ENCODE measurements at regions not wholly inside any gene's neighbourhood (a gene's known extent, or its start where the extent isn't known, plus 50 kb on each side); places are given as distances from the start of the nearest gene placed in this dataset.
"Not testable (repeated sequence)": the region's sequence is repeated elsewhere in the genome, so short reads cannot be mapped to it uniquely, and the experiment has no call there.

GRCh38 chr12:115297445-115297844 lies 613.5 kb upstream of the TBX3 start:
- H3K27me3 Mint-ChIP-seq (ENCODE audit: insufficient read depth): no peaks in the 10 kb centered on the region
- no peak overlapping the region for H3K4me3 Mint-ChIP-seq
- H3K4me1 Mint-ChIP-seq (ENCODE audit: low read depth): no peaks in the 10 kb centered on the region
- DNase-seq (ENCODE audit: low spot score): no peak
- H3K9me3 Mint-ChIP-seq: no peaks in the 10 kb centered on the region
- intact Hi-C loops (cut with micrococcal nuclease): no loop called here
- no peak overlapping the region for H3K27ac Mint-ChIP-seq
- no peaks in the 10 kb centered on the region for H3K36me3 Mint-ChIP-seq (ENCODE audit: low read depth)

DNA sequence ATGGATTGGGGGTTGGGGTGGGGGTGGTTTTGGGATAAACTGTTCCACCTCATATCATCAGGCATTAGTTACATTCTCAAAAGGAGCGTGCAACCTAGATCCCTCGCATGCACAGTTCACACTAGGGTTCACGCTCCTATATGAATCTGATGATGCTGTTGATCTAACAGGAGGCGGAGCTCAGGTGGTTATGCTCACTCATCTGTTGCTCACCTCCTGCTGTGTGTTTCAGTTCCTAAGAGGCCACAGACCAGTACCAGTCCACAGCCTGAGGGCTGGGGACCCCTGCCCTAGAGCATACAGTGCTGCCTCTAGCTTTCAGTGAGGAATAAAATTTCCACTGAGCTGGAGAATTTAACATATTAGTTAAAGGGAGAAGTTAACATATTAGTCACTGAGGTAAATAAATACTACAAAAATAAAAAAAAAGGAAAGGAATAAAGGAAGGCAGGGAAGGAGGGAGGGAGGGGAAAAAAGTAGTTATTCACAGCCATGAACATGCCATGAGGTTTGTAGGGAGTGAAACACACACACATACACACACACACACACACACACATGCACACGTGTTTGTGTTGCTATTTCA lies 612.7 kb upstream of the TBX3 start:
- Mint-ChIP-seq H3K9me3 (no peaks in the 10 kb centered on the region), H3K27me3 (ENCODE audit: insufficient read depth) (no peaks in the 10 kb centered on the region), H3K4me1 (ENCODE audit: low read depth) (no peaks in the 10 kb centered on the region), H3K36me3 (ENCODE audit: low read depth) (no peaks in the 10 kb centered on the region), H3K4me3 (no peak overlapping the region), H3K27ac (no peak overlapping the region)
- DNase-seq (ENCODE audit: low spot score): no peak
- intact Hi-C loops (cut with micrococcal nuclease): no loop called here

DNA sequence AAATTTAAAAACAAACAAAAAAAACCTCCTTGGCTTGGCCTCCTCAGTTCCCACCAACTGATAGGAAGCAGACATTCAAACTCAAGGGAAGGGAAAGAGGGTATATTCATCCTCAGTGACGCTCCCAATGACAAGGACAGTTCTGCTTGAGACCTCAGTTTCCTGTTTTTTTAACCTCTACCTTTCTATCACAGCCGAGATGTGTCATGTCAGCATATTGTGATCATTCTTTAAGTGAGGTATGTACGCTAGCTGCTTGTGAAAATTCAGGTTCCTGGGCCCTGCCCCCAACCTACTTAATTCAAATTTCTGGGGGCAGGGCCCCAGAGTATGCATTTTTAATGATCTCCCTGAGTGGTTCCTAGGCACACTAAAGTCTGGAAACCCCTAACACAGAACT lies 611.9 kb upstream of the TBX3 start:
- intact Hi-C loops (cut with micrococcal nuclease): no loop called here

DNA sequence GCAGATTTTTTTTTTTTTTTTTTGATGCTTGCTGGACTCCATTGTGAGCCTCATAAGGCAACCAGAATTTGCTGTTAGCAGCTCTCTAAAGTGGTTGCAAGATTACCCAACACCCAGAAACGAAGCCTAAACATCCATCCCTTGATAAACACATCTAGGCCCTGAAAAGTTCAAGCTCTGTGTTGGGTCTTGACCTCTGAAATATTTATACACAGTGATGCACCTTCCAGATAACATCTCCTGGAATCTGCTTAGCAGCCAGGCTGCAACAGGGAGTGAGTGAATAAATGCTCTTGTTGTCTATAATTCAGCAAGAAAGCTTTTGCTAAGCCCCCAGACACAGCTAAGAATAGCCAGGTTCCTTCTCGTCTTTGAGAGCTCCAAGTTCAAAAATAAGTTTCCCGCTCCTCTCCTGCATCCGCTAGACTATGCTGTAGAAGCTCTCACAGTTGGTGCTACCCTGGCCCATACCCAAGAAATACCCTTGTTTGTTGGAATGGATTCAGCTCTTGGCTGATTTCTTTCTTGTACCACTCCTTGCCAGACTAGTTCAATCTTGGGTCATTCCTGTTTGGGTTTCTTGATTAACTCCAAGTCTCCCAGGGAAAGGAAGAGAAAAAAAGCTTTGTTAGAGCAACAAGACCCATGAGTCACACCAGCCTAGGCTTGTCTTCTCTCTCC lies 610.6 kb upstream of the TBX3 start:
- no peaks in the 10 kb centered on the region for H3K27me3 Mint-ChIP-seq (ENCODE audit: insufficient read depth)
- intact Hi-C loops (cut with micrococcal nuclease): no loop called here
- H3K36me3 Mint-ChIP-seq (ENCODE audit: low read depth): no peaks in the 10 kb centered on the region
- H3K9me3 Mint-ChIP-seq: no peaks in the 10 kb centered on the region
- no peak overlapping the region for H3K4me3 Mint-ChIP-seq
- H3K27ac Mint-ChIP-seq: no peak overlapping the region
- no peaks in the 10 kb centered on the region for H3K4me1 Mint-ChIP-seq (ENCODE audit: low read depth)
- no peak for DNase-seq (ENCODE audit: low spot score)

More for the DNA sequence above, 611.9 kb upstream of the TBX3 start:
- Mint-ChIP-seq H3K4me3 (no peak overlapping the region), H3K36me3 (ENCODE audit: low read depth) (no peaks in the 10 kb centered on the region), H3K27ac (no peak overlapping the region), H3K9me3 (no peaks in the 10 kb centered on the region), H3K27me3 (ENCODE audit: insufficient read depth) (no peaks in the 10 kb centered on the region), H3K4me1 (ENCODE audit: low read depth) (no peaks in the 10 kb centered on the region)
- DNase-seq (ENCODE audit: low spot score): no peak

- intact Hi-C loops (cut with micrococcal nuclease); H3K9me3 Mint-ChIP-seq; DNase-seq (ENCODE audit: low spot score); H3K36me3 Mint-ChIP-seq (ENCODE audit: low read depth); H3K4me3 Mint-ChIP-seq; H3K4me1 Mint-ChIP-seq (ENCODE audit: low read depth); H3K27ac Mint-ChIP-seq; H3K27me3 Mint-ChIP-seq (ENCODE audit: insufficient read depth): not testable (repeated sequence)
Measured at GRCh38 chr12:115285429-115285828, 601.5 kb upstream of the TBX3 start.

DNA sequence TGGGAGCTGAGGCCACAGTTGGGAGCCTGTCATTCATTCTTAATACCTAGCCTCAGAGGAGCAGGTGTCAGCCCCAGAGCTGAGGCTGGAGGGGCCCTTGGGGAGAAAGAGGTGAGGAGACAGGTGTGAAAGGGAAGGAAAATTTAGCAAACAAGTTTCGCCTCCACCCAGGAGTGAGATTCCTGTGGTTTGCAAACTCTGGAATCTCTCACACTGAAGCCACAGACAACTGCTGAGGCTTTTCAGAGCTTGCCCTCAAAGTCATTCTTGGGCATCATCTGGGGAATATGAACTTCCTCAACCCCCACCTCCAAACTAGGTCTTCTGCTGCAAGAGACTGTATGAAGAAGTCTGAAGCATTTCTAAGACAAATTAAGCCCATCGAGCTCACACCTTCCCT lies 589.5 kb upstream of the TBX3 start:
- H3K9me3 Mint-ChIP-seq: no peaks in the 10 kb centered on the region
- intact Hi-C loops (cut with micrococcal nuclease): no loop called here
- DNase-seq (ENCODE audit: low spot score): no peak
- H3K27me3 Mint-ChIP-seq (ENCODE audit: insufficient read depth): no peaks in the 10 kb centered on the region
- H3K4me1 Mint-ChIP-seq (ENCODE audit: low read depth): no peaks in the 10 kb centered on the region
- H3K27ac Mint-ChIP-seq: no peak overlapping the region
- H3K36me3 Mint-ChIP-seq (ENCODE audit: low read depth): no peaks in the 10 kb centered on the region
- no peak overlapping the region for H3K4me3 Mint-ChIP-seq

DNA sequence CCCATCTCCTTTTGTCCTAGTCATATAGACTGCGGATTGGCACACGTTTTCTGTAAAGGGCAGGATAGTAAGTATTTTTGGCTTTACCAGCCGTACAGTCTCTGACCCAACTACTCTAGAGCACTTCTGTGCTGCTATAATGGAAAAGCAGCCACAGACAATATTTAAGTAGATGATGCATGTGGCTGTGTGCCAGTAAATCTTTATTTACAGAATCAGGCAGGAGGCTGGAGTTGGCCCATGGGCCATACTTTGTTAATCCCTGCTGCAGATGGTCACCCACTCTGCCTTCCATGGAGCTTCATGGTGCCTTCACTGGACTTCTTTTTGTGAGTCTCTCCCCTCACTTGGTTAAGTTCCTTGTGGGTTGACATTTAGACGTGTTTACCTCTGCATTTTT lies 584.5 kb upstream of the TBX3 start:
- no peak for DNase-seq (ENCODE audit: low spot score)
- Mint-ChIP-seq H3K9me3 (no peaks in the 10 kb centered on the region), H3K4me1 (ENCODE audit: low read depth) (no peaks in the 10 kb centered on the region), H3K36me3 (ENCODE audit: low read depth) (no peaks in the 10 kb centered on the region), H3K27me3 (ENCODE audit: insufficient read depth) (no peaks in the 10 kb centered on the region), H3K27ac (no peak overlapping the region), H3K4me3 (no peak overlapping the region)
- intact Hi-C loops (cut with micrococcal nuclease): no loop called here

DNA sequence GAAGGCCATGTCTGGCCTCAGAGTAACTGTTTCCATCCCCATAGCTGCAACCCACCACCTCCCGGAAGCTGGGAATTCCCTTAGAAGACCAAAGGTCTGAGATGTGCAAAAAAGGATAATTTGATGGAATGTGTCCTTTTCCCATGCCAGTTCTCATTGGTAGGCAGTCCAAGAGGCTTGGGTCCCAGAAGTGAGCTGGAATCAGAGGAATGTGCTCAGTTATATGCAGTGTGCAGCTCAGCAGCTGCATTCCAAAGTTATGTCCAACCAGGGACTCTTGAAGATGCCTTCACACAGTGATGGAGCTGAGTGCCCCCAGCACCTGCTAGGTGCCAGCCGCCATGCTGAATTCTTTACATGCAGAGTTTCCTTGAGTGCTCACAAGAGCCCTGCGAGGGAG lies 583.9 kb upstream of the TBX3 start:
- no peaks in the 10 kb centered on the region for H3K4me1 Mint-ChIP-seq (ENCODE audit: low read depth)
- H3K27me3 Mint-ChIP-seq (ENCODE audit: insufficient read depth): no peaks in the 10 kb centered on the region

DNA sequence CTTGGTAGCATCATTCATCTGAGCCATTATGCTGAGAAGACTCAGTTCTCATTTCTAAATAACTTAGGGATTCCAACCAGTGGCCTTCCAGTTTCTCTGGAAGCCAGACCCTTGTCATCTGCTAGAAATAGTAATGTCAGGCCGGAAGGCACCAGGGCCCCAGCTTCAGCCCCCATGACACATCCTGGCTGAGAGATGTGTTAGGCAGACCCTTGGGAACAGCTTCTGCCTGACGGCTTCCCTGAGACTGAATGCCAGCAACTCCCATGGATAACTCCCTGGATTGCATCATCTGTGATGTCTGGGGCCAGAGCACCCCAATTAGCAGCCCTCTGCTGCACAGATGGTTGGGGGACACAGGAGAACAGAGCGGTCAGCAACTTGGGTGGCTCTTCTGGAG lies 583.5 kb upstream of the TBX3 start:
- H3K27me3 Mint-ChIP-seq (ENCODE audit: insufficient read depth): no peaks in the 10 kb centered on the region

More for the DNA sequence above, 583.9 kb upstream of the TBX3 start:
- Mint-ChIP-seq H3K36me3 (ENCODE audit: low read depth) (no peaks in the 10 kb centered on the region), H3K27ac (no peak overlapping the region), H3K9me3 (no peaks in the 10 kb centered on the region), H3K4me3 (no peak overlapping the region)
- no peak for DNase-seq (ENCODE audit: low spot score)
- intact Hi-C loops (cut with micrococcal nuclease): no loop called here

GRCh38 chr12:115264605-115265004 lies 580.6 kb upstream of the TBX3 start:
- no peaks in the 10 kb centered on the region for H3K4me1 Mint-ChIP-seq (ENCODE audit: low read depth)
- intact Hi-C loops (cut with micrococcal nuclease): no loop called here

More for the DNA sequence above, 583.5 kb upstream of the TBX3 start:
- DNase-seq (ENCODE audit: low spot score): no peak
- intact Hi-C loops (cut with micrococcal nuclease): no loop called here
- Mint-ChIP-seq H3K4me3 (no peak overlapping the region), H3K36me3 (ENCODE audit: low read depth) (no peaks in the 10 kb centered on the region), H3K9me3 (no peaks in the 10 kb centered on the region), H3K27ac (no peak overlapping the region), H3K4me1 (ENCODE audit: low read depth) (no peaks in the 10 kb centered on the region)

GRCh38 chr12:115261691-115262398 lies 577.9 kb upstream of the TBX3 start:
- H3K27ac Mint-ChIP-seq: no peak overlapping the region
- H3K9me3 Mint-ChIP-seq: no peaks in the 10 kb centered on the region
- H3K4me3 Mint-ChIP-seq: no peak overlapping the region
- H3K4me1 Mint-ChIP-seq (ENCODE audit: low read depth): no peaks in the 10 kb centered on the region
- intact Hi-C loops (cut with micrococcal nuclease): no loop called here
- DNase-seq (ENCODE audit: low spot score): no peak
- H3K36me3 Mint-ChIP-seq (ENCODE audit: low read depth): no peaks in the 10 kb centered on the region
- no peaks in the 10 kb centered on the region for H3K27me3 Mint-ChIP-seq (ENCODE audit: insufficient read depth)

More at GRCh38 chr12:115264605-115265004, 580.6 kb upstream of the TBX3 start:
- DNase-seq (ENCODE audit: low spot score): no peak
- no peaks in the 10 kb centered on the region for H3K36me3 Mint-ChIP-seq (ENCODE audit: low read depth)
- H3K9me3 Mint-ChIP-seq: no peaks in the 10 kb centered on the region
- H3K27ac Mint-ChIP-seq: no peak overlapping the region
- H3K4me3 Mint-ChIP-seq: no peak overlapping the region
- H3K27me3 Mint-ChIP-seq (ENCODE audit: insufficient read depth): no peaks in the 10 kb centered on the region

DNA sequence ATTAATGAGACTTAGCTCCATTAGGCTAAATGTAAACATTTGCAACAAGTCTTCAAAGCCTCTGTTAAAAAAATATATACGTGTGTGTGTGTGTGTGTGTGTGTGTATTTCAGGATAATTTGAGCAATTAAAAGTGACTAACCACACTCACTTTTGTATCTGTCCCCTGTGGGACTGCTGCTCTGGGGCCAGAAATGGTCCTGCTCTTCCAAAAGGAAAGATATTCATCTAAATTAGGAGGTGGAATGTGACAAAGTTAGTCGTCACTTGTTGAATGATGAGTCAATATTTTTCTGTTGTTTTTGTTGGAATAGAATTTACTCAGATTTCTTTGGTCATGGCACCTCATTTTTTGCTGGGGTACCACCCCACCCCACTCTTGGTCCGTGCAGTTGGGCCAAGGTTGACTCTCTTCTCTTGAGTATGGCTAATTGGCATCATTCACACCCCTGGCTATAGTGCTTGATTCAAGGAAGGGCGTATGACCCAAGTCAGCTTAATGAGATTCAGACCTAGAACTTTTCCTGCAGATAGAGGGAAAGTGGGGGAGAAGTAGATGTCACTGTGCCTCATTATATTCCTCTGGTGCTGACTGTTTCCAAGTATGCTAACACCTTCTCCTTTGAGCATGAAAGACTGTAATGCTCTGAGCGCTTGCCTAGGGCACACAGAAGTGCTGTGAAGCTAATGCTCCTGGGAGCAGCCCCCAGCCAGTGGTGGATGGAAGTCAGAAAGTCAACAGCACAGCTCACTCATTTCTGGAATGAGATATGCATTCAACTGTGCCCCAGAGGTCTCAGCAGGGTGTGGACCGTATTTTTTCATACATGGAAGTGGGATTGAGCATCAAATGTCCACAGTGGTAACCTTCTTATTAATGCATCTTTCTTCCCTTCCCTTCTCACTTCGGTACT lies 577.0 kb upstream of the TBX3 start:
- no peaks in the 10 kb centered on the region for H3K4me1 Mint-ChIP-seq (ENCODE audit: low read depth)
- H3K27ac Mint-ChIP-seq: no peak overlapping the region
- H3K27me3 Mint-ChIP-seq (ENCODE audit: insufficient read depth): no peaks in the 10 kb centered on the region
- H3K4me3 Mint-ChIP-seq: no peak overlapping the region
- H3K36me3 Mint-ChIP-seq (ENCODE audit: low read depth): no peaks in the 10 kb centered on the region
- no peak for DNase-seq (ENCODE audit: low spot score)
- H3K9me3 Mint-ChIP-seq: no peaks in the 10 kb centered on the region
- intact Hi-C loops (cut with micrococcal nuclease): no loop called here
